ENCODE measurements at regions not wholly inside any gene's neighbourhood (a gene's known extent, or its start where the extent isn't known, plus 50 kb on each side); places are given as distances from the start of the nearest gene placed in this dataset.

DNA sequence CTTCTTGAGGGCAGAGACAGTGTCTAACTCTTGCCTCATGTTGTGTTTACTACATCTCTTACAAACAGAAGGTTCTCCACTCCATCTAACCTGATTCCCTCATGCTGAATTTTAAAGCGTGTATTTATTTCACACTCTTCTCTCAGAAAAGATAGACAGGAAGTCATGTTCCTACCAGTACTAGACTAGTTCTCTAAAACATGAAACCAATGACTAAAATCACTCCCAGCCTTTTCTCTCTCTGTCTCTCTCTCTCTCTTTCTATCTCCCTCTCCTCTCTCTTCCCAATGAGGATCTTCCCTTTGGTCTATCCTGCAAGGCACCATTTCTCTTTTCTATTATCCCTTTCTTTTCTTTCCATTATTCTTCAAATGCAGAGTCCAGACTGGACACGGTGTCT lies 391.9 kb upstream of the CADM1 start:
- no peak for TF ChIP-seq EZH2 (IDR thresholded peaks at IDR 0.05; ENCODE audit: low read length, missing control alignments)
- TF ChIP-seq, protein P1, sequence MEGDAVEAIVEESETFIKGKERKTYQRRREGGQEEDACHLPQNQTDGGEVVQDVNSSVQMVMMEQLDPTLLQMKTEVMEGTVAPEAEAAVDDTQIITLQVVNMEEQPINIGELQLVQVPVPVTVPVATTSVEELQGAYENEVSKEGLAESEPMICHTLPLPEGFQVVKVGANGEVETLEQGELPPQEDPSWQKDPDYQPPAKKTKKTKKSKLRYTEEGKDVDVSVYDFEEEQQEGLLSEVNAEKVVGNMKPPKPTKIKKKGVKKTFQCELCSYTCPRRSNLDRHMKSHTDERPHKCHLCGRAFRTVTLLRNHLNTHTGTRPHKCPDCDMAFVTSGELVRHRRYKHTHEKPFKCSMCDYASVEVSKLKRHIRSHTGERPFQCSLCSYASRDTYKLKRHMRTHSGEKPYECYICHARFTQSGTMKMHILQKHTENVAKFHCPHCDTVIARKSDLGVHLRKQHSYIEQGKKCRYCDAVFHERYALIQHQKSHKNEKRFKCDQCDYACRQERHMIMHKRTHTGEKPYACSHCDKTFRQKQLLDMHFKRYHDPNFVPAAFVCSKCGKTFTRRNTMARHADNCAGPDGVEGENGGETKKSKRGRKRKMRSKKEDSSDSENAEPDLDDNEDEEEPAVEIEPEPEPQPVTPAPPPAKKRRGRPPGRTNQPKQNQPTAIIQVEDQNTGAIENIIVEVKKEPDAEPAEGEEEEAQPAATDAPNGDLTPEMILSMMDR (conservative IDR thresholded peaks at IDR 0.05 in 1 of 2, IDR thresholded peaks at IDR 0.05 in 1 of 2; ENCODE audit: low read depth in 1 of 2, low read length in 2 of 2) = no peak
- H3K4me2 ChIP-seq (ENCODE audit: extremely low read depth, insufficient read depth, low read length) = no peak overlapping the region
- no peaks in the 10 kb centered on the region for H3K79me2 ChIP-seq (ENCODE audit: control insufficient read depth, insufficient read depth, low read length)
- H4K20me1 ChIP-seq (ENCODE audit: control insufficient read depth, extremely low read depth, insufficient read depth, low read length) = no peaks in the 10 kb centered on the region
- no peaks in the 10 kb centered on the region for H3K36me3 ChIP-seq (ENCODE audit: control insufficient read depth, insufficient read depth, low read length)
- H3K4me1 ChIP-seq (ENCODE audit: control insufficient read depth, extremely low read depth, insufficient read depth, low read length) = peaks cover 2% of the 10 kb centered on the region
- H3K27ac ChIP-seq (ENCODE audit: insufficient read depth, low read length) = no peak overlapping the region
- no peak overlapping the region for H3K4me3 ChIP-seq (replicated peaks in 1 of 4; ENCODE audit: control extremely low read depth in 1 of 4, insufficient read depth in 1 of 4, low read depth in 3 of 4, low read length in 4 of 4)
- no peak for DNase-seq (ENCODE audit: low read depth in 2 of 2)
- H3K9ac ChIP-seq (ENCODE audit: insufficient read depth, low read length) = no peak overlapping the region
- H3K27me3 ChIP-seq (ENCODE audit: control insufficient read depth, insufficient read depth, low read length) = no peaks in the 10 kb centered on the region
- H2AFZ ChIP-seq (ENCODE audit: low read length) = no peak overlapping the region
- no peaks in the 10 kb centered on the region for H3K9me3 ChIP-seq (ENCODE audit: control insufficient read depth, insufficient read depth, low read depth, low read length)

DNA sequence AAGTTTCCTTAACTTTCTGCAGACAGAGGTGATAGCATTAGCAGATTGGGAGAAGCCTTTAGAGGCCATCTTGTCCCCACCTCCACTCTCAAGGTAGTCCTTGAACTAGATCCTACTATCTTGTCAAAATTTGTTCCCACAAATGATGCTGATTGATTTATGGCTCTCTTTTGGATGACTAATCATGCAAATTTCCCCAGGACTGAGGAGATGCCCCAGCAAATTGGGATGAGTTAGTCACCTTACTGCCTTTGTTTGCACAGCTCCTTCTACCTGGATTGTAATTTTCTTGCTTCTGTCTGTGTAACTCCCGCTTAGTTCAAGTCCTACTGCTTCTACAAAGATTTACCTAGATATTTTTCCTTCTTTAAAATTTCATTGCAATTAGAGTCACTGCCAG lies 391.4 kb upstream of the CADM1 start:
- Histone ChIP-seq H3K9me3 (ENCODE audit: control insufficient read depth, insufficient read depth, low read depth, low read length) (no peaks in the 10 kb centered on the region), H2AFZ (ENCODE audit: low read length) (no peak overlapping the region), H4K20me1 (ENCODE audit: control insufficient read depth, extremely low read depth, insufficient read depth, low read length) (no peaks in the 10 kb centered on the region), H3K4me3 (replicated peaks in 1 of 4; ENCODE audit: control extremely low read depth in 1 of 4, insufficient read depth in 1 of 4, low read depth in 3 of 4, low read length in 4 of 4) (no peak overlapping the region), H3K36me3 (ENCODE audit: control insufficient read depth, insufficient read depth, low read length) (no peaks in the 10 kb centered on the region), H3K9ac (ENCODE audit: insufficient read depth, low read length) (no peak overlapping the region), H3K27me3 (ENCODE audit: control insufficient read depth, insufficient read depth, low read length) (no peaks in the 10 kb centered on the region), H3K4me2 (ENCODE audit: extremely low read depth, insufficient read depth, low read length) (no peak overlapping the region), H3K79me2 (ENCODE audit: control insufficient read depth, insufficient read depth, low read length) (no peaks in the 10 kb centered on the region), H3K27ac (ENCODE audit: insufficient read depth, low read length) (no peak overlapping the region), H3K4me1 (ENCODE audit: control insufficient read depth, extremely low read depth, insufficient read depth, low read length) (peaks cover 2% of the 10 kb centered on the region)
- TF ChIP-seq EZH2 (IDR thresholded peaks at IDR 0.05; ENCODE audit: low read length, missing control alignments) = no peak
- TF ChIP-seq, protein P1 (conservative IDR thresholded peaks at IDR 0.05 in 1 of 2, IDR thresholded peaks at IDR 0.05 in 1 of 2; ENCODE audit: low read depth in 1 of 2, low read length in 2 of 2) = no peak
- DNase-seq (ENCODE audit: low read depth in 2 of 2) = no peak

DNA sequence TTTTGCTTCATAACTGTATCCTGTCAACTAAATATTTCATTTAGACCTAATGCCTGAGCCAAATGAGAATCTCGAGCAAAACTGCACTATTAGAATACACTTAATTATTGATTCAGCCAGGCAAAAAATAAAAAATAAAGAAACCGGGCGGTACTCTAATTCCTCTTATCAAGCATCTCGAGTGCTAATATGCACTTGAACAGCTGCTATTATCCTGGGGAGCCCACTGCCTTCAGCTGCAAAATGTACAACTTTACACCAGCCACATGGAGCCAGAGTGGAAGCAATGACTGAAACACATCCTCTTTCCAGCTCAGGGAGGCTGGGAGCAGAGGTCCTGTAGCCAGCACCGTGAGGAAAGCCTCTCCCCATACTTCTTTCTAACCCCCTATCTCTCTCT lies 390.0 kb upstream of the CADM1 start:
- no peaks in the 10 kb centered on the region for H3K79me2 ChIP-seq (ENCODE audit: control insufficient read depth, insufficient read depth, low read length)
- H3K4me2 ChIP-seq (ENCODE audit: extremely low read depth, insufficient read depth, low read length) = no peak overlapping the region
- H3K9ac ChIP-seq (ENCODE audit: insufficient read depth, low read length) = no peak overlapping the region
- no peak overlapping the region for H3K27ac ChIP-seq (ENCODE audit: insufficient read depth, low read length)
- H4K20me1 ChIP-seq (ENCODE audit: control insufficient read depth, extremely low read depth, insufficient read depth, low read length) = no peaks in the 10 kb centered on the region
- no peak overlapping the region for H3K4me3 ChIP-seq (replicated peaks in 1 of 4; ENCODE audit: control extremely low read depth in 1 of 4, insufficient read depth in 1 of 4, low read depth in 3 of 4, low read length in 4 of 4)
- no peaks in the 10 kb centered on the region for H3K27me3 ChIP-seq (ENCODE audit: control insufficient read depth, insufficient read depth, low read length)
- H3K4me1 ChIP-seq (ENCODE audit: control insufficient read depth, extremely low read depth, insufficient read depth, low read length) = peaks cover 2% of the 10 kb centered on the region
- no peak for DNase-seq (ENCODE audit: low read depth in 2 of 2)
- H2AFZ ChIP-seq (ENCODE audit: low read length) = no peak overlapping the region
- TF ChIP-seq, protein P1 (conservative IDR thresholded peaks at IDR 0.05 in 1 of 2, IDR thresholded peaks at IDR 0.05 in 1 of 2; ENCODE audit: low read depth in 1 of 2, low read length in 2 of 2) = no peak
- TF ChIP-seq EZH2 (IDR thresholded peaks at IDR 0.05; ENCODE audit: low read length, missing control alignments) = no peak
- no peaks in the 10 kb centered on the region for H3K36me3 ChIP-seq (ENCODE audit: control insufficient read depth, insufficient read depth, low read length)
- H3K9me3 ChIP-seq (ENCODE audit: control insufficient read depth, insufficient read depth, low read depth, low read length) = no peaks in the 10 kb centered on the region
